A549 (cell line): ENCODE measurements at regions not wholly inside any gene's neighbourhood (a gene's known extent, or its start where the extent isn't known, plus 50 kb on each side); places are given as distances from the start of the nearest gene placed in this dataset.
A peak's percentile ranks its signal among the peaks of the same experiment; 100 is the strongest.

Experiments
- ATAC-seq, 2 experiments: fragments of 200-7000 bp in 1 of 2; fragments of >200 bp in 1 of 2; cut with Nextera tagmentation in 1 of 2; cut with Tn5 transposase in 1 of 2; 3 replicates each; pipeline versions ENCODE4 v1.8.0 to v1.9.1; 2018 to 2020; ENCODE audit warnings: mild to moderate bottlenecking in 1 of 2, moderate library complexity in 1 of 2
- CTCF ChIA-PET: fragments of 300-600 bp; sonication (Branson Sonifier 250); formaldehyde crosslinking; extraction: SDS; loops from one replicate; lab custom pipeline; 2021; ENCODE audit warnings: antibody characterized with exemption, inconsistent platforms; lab: Yijun Ruan, JAX
- POLR2A ChIA-PET: fragments of 350-600 bp; formaldehyde crosslinking; extraction: SDS; loops from one replicate; lab custom pipeline; 2021; ENCODE audit warnings: antibody characterized with exemption, inconsistent platforms; lab: Yijun Ruan, JAX
- DNase-seq, 2 experiments: peaks; one replicate each; pipeline versions ENCODE4 v3.0.0 to v3.0.0-alpha.2; 2011 to 2016; ENCODE audit warnings: low read depth in 1 of 2, low spot score in 1 of 2
- FAIRE-seq: peaks from 2 replicates; lab custom pipeline; 2011; peaks lifted over from hg19 to GRCh38; lab: Jason Lieb, UNC
- H3K27ac ChIP-seq, 2 experiments: fragments of >200 bp; sonication (Bioruptor Twin); formaldehyde crosslinking; 3 replicates each; pipeline ENCODE4 v1.5.1; 2016 to 2017
- H3K4me1 ChIP-seq: fragments of >200 bp; sonication (Bioruptor Twin); formaldehyde crosslinking; 3 replicates; pipeline ENCODE4 v1.6.1; 2016
- H3K4me2 ChIP-seq: fragments of >200 bp; sonication (Bioruptor Twin); formaldehyde crosslinking; 3 replicates; pipeline ENCODE4 v1.6.1; 2016
- H3K4me3 ChIP-seq: fragments of >200 bp; sonication (Bioruptor Twin); formaldehyde crosslinking; 3 replicates; pipeline ENCODE4 v1.5.1; 2016
- H3K9me3 ChIP-seq: fragments of >200 bp; sonication (Bioruptor Twin); formaldehyde crosslinking; 3 replicates; pipeline ENCODE4 v1.6.1; 2016
- ATOH8 ChIP-seq: fragments of 250-450 bp; sonication (Bioruptor Pico); IDR thresholded peaks from 2 replicates; pipeline ENCODE4 v1.5.0; 2020; ENCODE audit warnings: low read depth, mild to moderate bottlenecking, moderate library complexity
- CBX2 ChIP-seq: fragments of 200-600 bp; sonication (generic); IDR thresholded peaks from 2 replicates; pipeline ENCODE4 v1.6.1; 2016; ENCODE audit warnings: low read depth, mild to moderate bottlenecking, borderline replicate concordance
- CEBPB ChIP-seq, 2 experiments: fragments of >200 bp in 1 of 2; sonication (Bioruptor Twin) in 1 of 2; formaldehyde crosslinking in 1 of 2; IDR thresholded peaks; 2 replicates each; pipeline ENCODE4 v1.6.1; 2012 to 2016
- CHD2 ChIP-seq: fragments of 150-350 bp; IDR thresholded peaks from 2 replicates; pipeline ENCODE4 v1.6.1; 2014; ENCODE audit warnings: low read length; ENCODE audit not compliant: partially characterized antibody
- CTCF ChIP-seq: fragments of >200 bp; sonication (Bioruptor Twin); formaldehyde crosslinking; IDR thresholded peaks from 3 replicates; pipeline ENCODE4 v1.5.1; 2016
- E2F6 ChIP-seq: IDR thresholded peaks from 2 replicates; pipeline ENCODE4 v1.6.1; 2012; ENCODE audit warnings: low read depth, borderline replicate concordance
- EHF ChIP-seq: fragments of 250-450 bp; sonication (Bioruptor Pico); IDR thresholded peaks from 2 replicates; pipeline ENCODE4 v1.5.0; 2020; ENCODE audit warnings: mild to moderate bottlenecking
- ELK1 ChIP-seq: fragments of 150-350 bp; IDR thresholded peaks from 2 replicates; pipeline ENCODE4 v1.6.1; 2014; ENCODE audit warnings: low read depth, mild to moderate bottlenecking, low read length
- FOXS1 ChIP-seq: fragments of 250-450 bp; sonication (Bioruptor Pico); IDR thresholded peaks from 2 replicates; pipeline ENCODE4 v1.5.0; 2020; ENCODE audit warnings: mild to moderate bottlenecking, moderate library complexity
- HDAC2 ChIP-seq: fragments of 200-600 bp; sonication (generic); IDR thresholded peaks from 2 replicates; pipeline ENCODE4 v1.6.1; 2016
- HMGXB4 ChIP-seq: fragments of 250-450 bp; sonication (Bioruptor Pico); IDR thresholded peaks from 2 replicates; pipeline ENCODE4 v1.5.0; 2021; ENCODE audit warnings: mild to moderate bottlenecking, moderate library complexity, borderline replicate concordance
- HOXA7 ChIP-seq: fragments of 250-450 bp; sonication (Bioruptor Pico); IDR thresholded peaks from 2 replicates; pipeline ENCODE4 v1.5.0; 2020; ENCODE audit warnings: mild to moderate bottlenecking, moderate library complexity
- HOXB13 ChIP-seq: fragments of 250-450 bp; sonication (Bioruptor Pico); IDR thresholded peaks from 2 replicates; pipeline ENCODE4 v1.5.0; 2020; ENCODE audit warnings: low read depth, mild to moderate bottlenecking, moderate library complexity
- HOXB5 ChIP-seq: fragments of 250-450 bp; sonication (Bioruptor Pico); IDR thresholded peaks from 2 replicates; pipeline ENCODE4 v1.5.0; 2020; ENCODE audit warnings: mild to moderate bottlenecking, moderate library complexity
- JUNB ChIP-seq: fragments of >200 bp; sonication (Bioruptor Twin); formaldehyde crosslinking; IDR thresholded peaks from 2 replicates; pipeline ENCODE4 v1.6.1; 2016
- MAX ChIP-seq: IDR thresholded peaks from 2 replicates; pipeline ENCODE4 v1.6.1; 2012
- NFE2L2 ChIP-seq: fragments of 150-350 bp; conservative IDR thresholded peaks from 2 replicates; pipeline ENCODE4 v1.6.1; 2014; ENCODE audit warnings: low read length
- PHF8 ChIP-seq: fragments of 200-600 bp; sonication (generic); IDR thresholded peaks from 2 replicates; pipeline ENCODE4 v1.6.1; 2016; ENCODE audit warnings: low read depth, mild to moderate bottlenecking, antibody characterized with exemption, moderate library complexity, borderline replicate concordance
- POLR2A ChIP-seq: IDR thresholded peaks from 2 replicates; pipeline ENCODE4 v1.6.1; 2012; ENCODE audit warnings: mild to moderate bottlenecking, low read length
- POLR2AphosphoS2 ChIP-seq: conservative IDR thresholded peaks from 2 replicates; pipeline ENCODE4 v1.6.1; 2012; ENCODE audit warnings: low read length, improper control_type of control experiment, inconsistent platforms
- SMC3 ChIP-seq: fragments of >200 bp; sonication (Bioruptor Twin); formaldehyde crosslinking; IDR thresholded peaks from 3 replicates; pipeline ENCODE4 v1.6.1; 2018; ENCODE audit warnings: inconsistent platforms
- TFCP2L1 ChIP-seq: fragments of 250-450 bp; sonication (Bioruptor Pico); IDR thresholded peaks from 2 replicates; pipeline ENCODE4 v1.5.0; 2021; ENCODE audit warnings: mild to moderate bottlenecking
- USF2 ChIP-seq: fragments of 450-650 bp; IDR thresholded peaks from 2 replicates; pipeline ENCODE4 v1.6.1; 2014; ENCODE audit warnings: antibody characterized with exemption
- ZC3H11A ChIP-seq: fragments of 450-650 bp; IDR thresholded peaks from 2 replicates; pipeline ENCODE4 v1.6.1; 2014; ENCODE audit warnings: antibody characterized with exemption, mild to moderate bottlenecking
- ZFP36 ChIP-seq: fragments of 450-650 bp; IDR thresholded peaks from 2 replicates; pipeline ENCODE4 v1.6.1; 2014; ENCODE audit warnings: borderline replicate concordance; ENCODE audit not compliant: partially characterized antibody
- WGBS: methylation state at CpG from one replicate; pipeline ENCODE4 v1.1.6; 2017; ENCODE audit errors: missing lambda C conversion rate; 5-methylcytosine and 5-hydroxymethylcytosine counted together

- ChIA-PET CTCF (no interaction called here), POLR2A (no interaction called here)
- DNase-seq = no peak
- Histone ChIP-seq H3K4me3 (no peak overlapping the region), H3K4me2 (no peak overlapping the region), H3K9me3 (no peaks in the 10 kb centered on the region), H3K4me1 (no peaks in the 10 kb centered on the region), H3K27ac (no peak overlapping the region)
- FAIRE-seq = no peak
- TF ChIP-seq TFCP2L1 (CRISPR knock-in tag) (no peak), POLR2A (no peak), ZC3H11A (no peak), HOXA7 (no peak), NFE2L2 (no peak), CEBPB (IDR thresholded peaks at IDR 0.05) (0 out of 4 replicates have a peak, but pooled peaks of 1 of the 2 experiments have one; percentile 21)
- 69% methylated on average over 5 of the region's 5 CpGs for WGBS
- no peak for ATAC-seq
These were observed 559.3 kb upstream of the TNP1 start for GRCh38 chr2:217419055-217419671.

- no peaks in the 10 kb centered on the region for H3K9me3 ChIP-seq
- no peak overlapping the region for H3K4me2 ChIP-seq
- H3K27ac ChIP-seq = no peak overlapping the region
- FAIRE-seq = no peak
- no peaks in the 10 kb centered on the region for H3K4me1 ChIP-seq
- TF ChIP-seq NFE2L2 (no peak), HOXB13 (CRISPR knock-in tag) (no peak), USF2 (no peak), MAX (no peak), PHF8 (no peak), EHF (CRISPR knock-in tag) (no peak), ELK1 (no peak), SMC3 (no peak), ZFP36 (no peak), HDAC2 (no peak), CTCF (no peak), ATOH8 (no peak), FOXS1 (CRISPR knock-in tag) (no peak), HOXB5 (CRISPR knock-in tag) (no peak), CHD2 (no peak), JUNB (no peak), HMGXB4 (no peak), CBX2 (no peak), POLR2AphosphoS2 (no peak), E2F6 (no peak)
- DNase-seq = no peak
- ChIA-PET CTCF (no interaction called here), POLR2A (no interaction called here)
- ATAC-seq = no peak
- no peak overlapping the region for H3K4me3 ChIP-seq
- WGBS = 71% methylated on average over 3 of the region's 3 CpGs
These were observed 558.7 kb upstream of the TNP1 start for GRCh38 chr2:217418544-217418943.
